ENCODE measurements at regions not wholly inside any gene's neighbourhood (a gene's known extent, or its start where the extent isn't known, plus 50 kb on each side); places are given as distances from the start of the nearest gene placed in this dataset.

DNA sequence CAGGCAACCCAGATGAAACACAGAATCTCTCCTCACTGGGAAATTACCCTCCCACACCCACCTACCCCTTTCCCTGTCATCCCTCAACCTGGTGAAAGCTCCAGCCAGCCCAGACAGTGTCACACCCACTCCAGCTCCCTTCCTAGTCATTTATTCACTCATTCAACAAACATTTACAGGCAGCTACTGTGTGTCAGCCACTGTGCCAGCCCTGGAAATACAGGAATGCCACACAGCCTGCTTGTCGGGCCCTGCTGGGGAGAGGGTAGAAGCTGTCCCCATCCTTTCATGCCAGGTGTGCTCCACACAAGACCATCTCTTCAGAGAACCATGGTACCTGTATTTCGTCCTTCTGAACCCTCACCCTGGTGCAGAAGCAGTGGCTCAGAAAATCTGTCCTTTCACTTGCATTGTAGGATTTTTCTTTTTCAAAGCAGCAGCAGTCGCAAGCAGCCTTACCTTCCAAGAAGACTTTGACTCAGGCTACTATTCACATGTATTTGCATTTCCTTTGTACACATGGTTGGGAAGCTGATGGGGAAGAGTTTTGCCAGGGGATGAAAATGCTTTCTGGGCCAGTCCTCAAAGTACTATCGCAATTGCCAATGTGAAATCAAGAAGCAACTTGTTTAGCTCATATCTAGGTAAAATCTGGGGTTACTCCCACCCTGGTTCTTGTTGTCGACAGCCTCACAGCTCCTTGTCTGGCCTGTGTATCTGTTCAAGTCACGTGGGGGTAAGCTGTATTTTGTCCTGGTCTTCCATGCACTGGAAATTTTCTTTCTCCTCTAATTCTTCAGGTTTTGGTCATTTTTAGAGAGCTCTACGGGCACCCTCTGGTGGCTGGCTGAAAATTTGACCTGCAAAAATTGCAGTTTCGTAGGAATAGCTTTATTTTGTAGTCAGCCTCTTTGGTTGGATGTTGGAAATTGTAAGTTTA is 147.4 kb upstream of the EGLN3 start (continued):
- TF ChIP-seq ZZZ3 (CRISPR knock-in tag; IDR thresholded peaks at IDR 0.05; ENCODE audit: borderline replicate concordance) (no peak), ZNF749 (CRISPR knock-in tag; IDR thresholded peaks at IDR 0.05; ENCODE audit: borderline replicate concordance) (no peak), FOXP1 (IDR thresholded peaks at IDR 0.05) (no peak), FOXP1 (CRISPR knock-in tag; IDR thresholded peaks at IDR 0.05) (no peak), ZNF530 (CRISPR knock-in tag; IDR thresholded peaks at IDR 0.05; ENCODE audit: low read depth) (no peak), ZC3H13 (CRISPR knock-in tag; IDR thresholded peaks at IDR 0.05) (no peak), ARID2 (CRISPR knock-in tag; IDR thresholded peaks at IDR 0.05; ENCODE audit: borderline replicate concordance) (no peak), ZUFSP (CRISPR knock-in tag; IDR thresholded peaks at IDR 0.05; ENCODE audit: borderline replicate concordance) (no peak), BRD4 (CRISPR knock-in tag; IDR thresholded peaks at IDR 0.05) (no peak), ZNF10 (CRISPR knock-in tag; IDR thresholded peaks at IDR 0.05; ENCODE audit: borderline replicate concordance, low read depth) (no peak), ZNF549 (CRISPR knock-in tag; IDR thresholded peaks at IDR 0.05) (no peak), ZMAT3 (CRISPR knock-in tag; conservative IDR thresholded peaks at IDR 0.05) (no peak), ZNF383 (CRISPR knock-in tag; IDR thresholded peaks at IDR 0.05; ENCODE audit: borderline replicate concordance) (0 out of 2 replicates have a peak, but pooled peaks have one; percentile 32), KMT2A (CRISPR knock-in tag; IDR thresholded peaks at IDR 0.05) (no peak), RBM22 (optimal IDR thresholded peaks at IDR 0.05; ENCODE audit: low read length) (no peak), SP140L (CRISPR knock-in tag; IDR thresholded peaks at IDR 0.05; ENCODE audit: borderline replicate concordance) (peak; percentile 90; the same call in 1 of the 2 replicates), ZNF333 (CRISPR knock-in tag; IDR thresholded peaks at IDR 0.05; ENCODE audit: borderline replicate concordance) (no peak), ZNF629 (CRISPR knock-in tag; conservative IDR thresholded peaks at IDR 0.05) (no peak), ZNF33B (CRISPR knock-in tag; IDR thresholded peaks at IDR 0.05) (no peak), JUNB (CRISPR knock-in tag; IDR thresholded peaks at IDR 0.05; ENCODE audit: borderline replicate concordance) (no peak), TBL1XR1 (IDR thresholded peaks at IDR 0.05; ENCODE audit: borderline replicate concordance, low read length, partially characterized antibody) (no peak), MLLT10 (CRISPR knock-in tag; IDR thresholded peaks at IDR 0.05) (no peak)
- TF ChIP-seq, protein P1, sequence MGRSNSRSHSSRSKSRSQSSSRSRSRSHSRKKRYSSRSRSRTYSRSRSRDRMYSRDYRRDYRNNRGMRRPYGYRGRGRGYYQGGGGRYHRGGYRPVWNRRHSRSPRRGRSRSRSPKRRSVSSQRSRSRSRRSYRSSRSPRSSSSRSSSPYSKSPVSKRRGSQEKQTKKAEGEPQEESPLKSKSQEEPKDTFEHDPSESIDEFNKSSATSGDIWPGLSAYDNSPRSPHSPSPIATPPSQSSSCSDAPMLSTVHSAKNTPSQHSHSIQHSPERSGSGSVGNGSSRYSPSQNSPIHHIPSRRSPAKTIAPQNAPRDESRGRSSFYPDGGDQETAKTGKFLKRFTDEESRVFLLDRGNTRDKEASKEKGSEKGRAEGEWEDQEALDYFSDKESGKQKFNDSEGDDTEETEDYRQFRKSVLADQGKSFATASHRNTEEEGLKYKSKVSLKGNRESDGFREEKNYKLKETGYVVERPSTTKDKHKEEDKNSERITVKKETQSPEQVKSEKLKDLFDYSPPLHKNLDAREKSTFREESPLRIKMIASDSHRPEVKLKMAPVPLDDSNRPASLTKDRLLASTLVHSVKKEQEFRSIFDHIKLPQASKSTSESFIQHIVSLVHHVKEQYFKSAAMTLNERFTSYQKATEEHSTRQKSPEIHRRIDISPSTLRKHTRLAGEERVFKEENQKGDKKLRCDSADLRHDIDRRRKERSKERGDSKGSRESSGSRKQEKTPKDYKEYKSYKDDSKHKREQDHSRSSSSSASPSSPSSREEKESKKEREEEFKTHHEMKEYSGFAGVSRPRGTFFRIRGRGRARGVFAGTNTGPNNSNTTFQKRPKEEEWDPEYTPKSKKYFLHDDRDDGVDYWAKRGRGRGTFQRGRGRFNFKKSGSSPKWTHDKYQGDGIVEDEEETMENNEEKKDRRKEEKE (IDR thresholded peaks at IDR 0.05) = no peak
- TF ChIP-seq, protein P2, sequence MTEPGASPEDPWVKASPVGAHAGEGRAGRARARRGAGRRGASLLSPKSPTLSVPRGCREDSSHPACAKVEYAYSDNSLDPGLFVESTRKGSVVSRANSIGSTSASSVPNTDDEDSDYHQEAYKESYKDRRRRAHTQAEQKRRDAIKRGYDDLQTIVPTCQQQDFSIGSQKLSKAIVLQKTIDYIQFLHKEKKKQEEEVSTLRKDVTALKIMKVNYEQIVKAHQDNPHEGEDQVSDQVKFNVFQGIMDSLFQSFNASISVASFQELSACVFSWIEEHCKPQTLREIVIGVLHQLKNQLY (CRISPR knock-in tag; IDR thresholded peaks at IDR 0.05) = no peak
- TF ChIP-seq, protein P3, sequence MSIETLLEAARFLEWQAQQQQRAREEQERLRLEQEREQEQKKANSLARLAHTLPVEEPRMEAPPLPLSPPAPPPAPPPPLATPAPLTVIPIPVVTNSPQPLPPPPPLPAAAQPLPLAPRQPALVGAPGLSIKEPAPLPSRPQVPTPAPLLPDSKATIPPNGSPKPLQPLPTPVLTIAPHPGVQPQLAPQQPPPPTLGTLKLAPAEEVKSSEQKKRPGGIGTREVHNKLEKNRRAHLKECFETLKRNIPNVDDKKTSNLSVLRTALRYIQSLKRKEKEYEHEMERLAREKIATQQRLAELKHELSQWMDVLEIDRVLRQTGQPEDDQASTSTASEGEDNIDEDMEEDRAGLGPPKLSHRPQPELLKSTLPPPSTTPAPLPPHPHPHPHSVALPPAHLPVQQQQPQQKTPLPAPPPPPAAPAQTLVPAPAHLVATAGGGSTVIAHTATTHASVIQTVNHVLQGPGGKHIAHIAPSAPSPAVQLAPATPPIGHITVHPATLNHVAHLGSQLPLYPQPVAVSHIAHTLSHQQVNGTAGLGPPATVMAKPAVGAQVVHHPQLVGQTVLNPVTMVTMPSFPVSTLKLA (IDR thresholded peaks at IDR 0.05) = no peak

All from HepG2 (cell line).